Panc1 (cell line): ENCODE measurements at regions not wholly inside any gene's neighbourhood (a gene's known extent, or its start where the extent isn't known, plus 50 kb on each side); places are given as distances from the start of the nearest gene placed in this dataset.

Experiments used
- ATAC-seq: fragments of 200-7000 bp; cut with Tn5 transposase; 2 replicates; pipeline ENCODE4 v1.9.1; 2020; ENCODE audit warnings: mild to moderate bottlenecking, moderate library complexity
- BruUV-seq: library from RNA; stranded (reverse); fragments of 400-500 nt; replicated peaks from 2 replicates; lab custom pipeline; 2021; lab: Mats Ljungman, UMichigan
- CTCF ChIA-PET: fragments of 300-600 bp; sonication (Branson Sonifier 250); formaldehyde crosslinking; loops from one replicate; lab custom pipeline; 2022; ENCODE audit warnings: antibody characterized with exemption; lab: Charles Lee
- POLR2A ChIA-PET: fragments of 300-600 bp; sonication (Branson Sonifier 250); formaldehyde crosslinking; loops from one replicate; lab custom pipeline; 2022; ENCODE audit warnings: antibody characterized with exemption; lab: Charles Lee
- DNase-seq: peaks from one replicate; pipeline ENCODE4 v3.0.0-alpha.2; 2010; ENCODE audit warnings: low read depth, low spot score
- H3K27ac ChIP-seq: 2 replicates; pipeline ENCODE4 v1.5.1; 2011; ENCODE audit warnings: mild to moderate bottlenecking, low read length, inconsistent platforms
- H3K27me3 ChIP-seq: fragments of 200-500 bp; sonication (Bioruptor generic); 2 replicates; pipeline ENCODE4 v1.6.0; 2014; ENCODE audit warnings: low read length, inconsistent platforms; ENCODE audit not compliant: control insufficient read depth, insufficient read depth
- H3K36me3 ChIP-seq: fragments of 200-500 bp; sonication (Bioruptor generic); 2 replicates; pipeline ENCODE4 v1.5.1; 2014; ENCODE audit warnings: inconsistent platforms, mild to moderate bottlenecking, low read length, moderate library complexity; ENCODE audit not compliant: control insufficient read depth, insufficient read depth
- H3K4me1 ChIP-seq: 2 replicates; pipeline ENCODE4 v1.5.1; 2011; ENCODE audit warnings: inconsistent platforms, mild to moderate bottlenecking, low read length, moderate library complexity; ENCODE audit not compliant: control insufficient read depth, insufficient read depth
- H3K4me3 ChIP-seq, 2 experiments: 2 replicates each; pipeline ENCODE4 v1.5.1; 2011 to 2012; ENCODE audit warnings: low read depth in 2 of 2, low read length in 2 of 2, mild to moderate bottlenecking in 2 of 2, inconsistent platforms in 1 of 2, moderate library complexity in 1 of 2
- H3K9me3 ChIP-seq: fragments of 200-500 bp; sonication (Bioruptor generic); 2 replicates; pipeline ENCODE4 v1.5.1; 2014; ENCODE audit warnings: low read depth, mild to moderate bottlenecking, inconsistent platforms, low read length, moderate library complexity; ENCODE audit not compliant: control insufficient read depth, insufficient read depth
- POLR2AphosphoS5 ChIP-seq: IDR thresholded peaks from 2 replicates; pipeline ENCODE4 v1.6.1; 2012; ENCODE audit warnings: mild to moderate bottlenecking, low read depth, low read length, moderate library complexity
- SIN3A ChIP-seq: IDR thresholded peaks from 2 replicates; pipeline ENCODE4 v1.6.1; 2012; ENCODE audit warnings: low read depth, mild to moderate bottlenecking, low read length, moderate library complexity, borderline replicate concordance; ENCODE audit not compliant: insufficient read depth
- TCF7L2 ChIP-seq: IDR thresholded peaks from 2 replicates; pipeline ENCODE4 v1.6.1; 2011; ENCODE audit warnings: mild to moderate bottlenecking, low read depth, low read length, inconsistent platforms
- in situ Hi-C: cut with HindIII; loops from 2 replicates; pipeline ENCODE4 v1.10.0; 2016; ENCODE audit warnings: low sequenced_read_pairs, low pct_unique_long_range_greater_than_20kb
- intact Hi-C: fragments of 100-400 bp; cut with micrococcal nuclease; formaldehyde crosslinking; loops from one replicate; pipeline ENCODE4 v1.10.0; 2022; ENCODE audit not compliant: unreplicated experiment
- TF ChIP-seq, protein P1 (sequence below): fragments of 450-650 bp; IDR thresholded peaks from 2 replicates; pipeline ENCODE4 v1.5.1; 2017; ENCODE audit warnings: mild to moderate bottlenecking
- TF ChIP-seq, protein P2 (sequence below), 2 experiments: IDR thresholded peaks; 2 replicates each; pipeline ENCODE4 v1.6.1; 2011 to 2012; ENCODE audit warnings: low read depth in 2 of 2, control low read depth in 1 of 2, low read length in 1 of 2, mild to moderate bottlenecking in 1 of 2, moderate library complexity in 1 of 2; ENCODE audit not compliant: insufficient read depth in 1 of 2

DNA sequence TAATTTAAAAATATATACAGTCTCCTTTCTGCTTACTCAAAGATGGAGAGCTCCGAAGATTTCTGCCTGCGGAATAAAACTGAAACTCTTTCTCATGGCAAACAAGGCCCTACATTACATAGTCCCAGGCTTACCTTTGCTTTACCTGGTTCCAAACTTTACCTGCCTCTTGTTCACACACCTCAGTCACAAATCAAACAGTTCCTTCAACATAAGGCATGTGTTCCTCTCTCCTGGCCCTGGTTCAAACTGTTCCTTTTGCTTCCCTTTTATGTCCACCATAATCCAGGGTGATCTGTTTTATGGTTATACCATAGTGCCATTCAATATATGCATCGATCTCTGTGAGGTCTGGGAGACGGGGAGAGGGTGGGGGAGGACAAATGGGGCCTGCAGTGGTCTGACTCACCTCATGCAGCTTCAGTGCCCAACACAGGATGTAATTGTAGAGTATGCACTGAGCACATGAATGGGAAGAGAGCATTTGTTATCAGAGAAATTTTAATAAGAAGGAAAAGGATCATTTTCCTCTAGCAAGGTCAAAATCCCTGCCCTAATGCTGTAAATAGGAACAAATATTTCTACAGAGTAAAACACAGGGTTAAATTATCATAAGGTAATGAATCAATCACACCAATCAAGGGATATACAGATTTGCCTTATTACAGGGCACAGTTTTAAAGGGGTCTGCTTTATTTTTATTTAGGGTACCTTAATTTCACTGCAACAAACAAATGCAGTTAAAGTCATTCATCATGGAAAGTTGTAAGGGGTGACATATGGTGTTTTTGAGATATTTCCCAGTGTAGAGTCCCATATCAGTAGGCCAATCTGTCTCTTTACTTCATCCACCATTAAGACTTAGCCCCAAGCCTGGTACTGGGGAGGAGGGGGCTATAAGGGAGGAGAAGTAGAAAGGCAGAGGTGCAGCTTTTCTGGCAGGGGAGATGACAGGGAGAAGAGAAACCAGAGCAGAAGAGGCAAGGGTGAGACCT is 88.8 kb upstream of the PDE1C start:
- H3K27ac ChIP-seq = no peak overlapping the region

DNA sequence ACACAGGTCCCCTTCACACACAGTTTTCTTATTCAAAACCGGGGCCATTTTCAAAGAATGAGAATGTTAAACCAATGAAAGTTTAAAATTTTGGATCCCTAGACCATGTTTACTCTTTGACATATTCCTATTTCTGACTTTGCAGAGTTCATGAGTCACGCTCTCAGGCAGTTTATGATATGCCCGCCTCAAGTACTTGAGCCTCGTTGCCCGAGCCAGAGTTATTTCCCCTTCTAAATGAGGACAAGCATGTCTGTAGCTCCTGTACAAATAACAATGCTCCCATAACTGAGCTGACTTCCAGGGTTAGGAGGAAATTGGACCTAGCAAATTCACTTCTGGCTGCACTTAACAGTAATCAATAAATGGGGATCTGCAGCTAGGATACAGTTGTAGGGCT is 87.9 kb upstream of the PDE1C start:
- Histone ChIP-seq H3K36me3 (no peaks in the 10 kb centered on the region), H3K9me3 (no peaks in the 10 kb centered on the region), H3K4me1 (no peaks in the 10 kb centered on the region), H3K27ac (no peak overlapping the region), H3K4me3 (no peak overlapping the region), H3K27me3 (no peaks in the 10 kb centered on the region)
- ChIA-PET POLR2A (no interaction called here), CTCF (no interaction called here)
- BruUV-seq = no TSS peak
- in situ Hi-C loops = no loop called here
- TF ChIP-seq, protein P1, sequence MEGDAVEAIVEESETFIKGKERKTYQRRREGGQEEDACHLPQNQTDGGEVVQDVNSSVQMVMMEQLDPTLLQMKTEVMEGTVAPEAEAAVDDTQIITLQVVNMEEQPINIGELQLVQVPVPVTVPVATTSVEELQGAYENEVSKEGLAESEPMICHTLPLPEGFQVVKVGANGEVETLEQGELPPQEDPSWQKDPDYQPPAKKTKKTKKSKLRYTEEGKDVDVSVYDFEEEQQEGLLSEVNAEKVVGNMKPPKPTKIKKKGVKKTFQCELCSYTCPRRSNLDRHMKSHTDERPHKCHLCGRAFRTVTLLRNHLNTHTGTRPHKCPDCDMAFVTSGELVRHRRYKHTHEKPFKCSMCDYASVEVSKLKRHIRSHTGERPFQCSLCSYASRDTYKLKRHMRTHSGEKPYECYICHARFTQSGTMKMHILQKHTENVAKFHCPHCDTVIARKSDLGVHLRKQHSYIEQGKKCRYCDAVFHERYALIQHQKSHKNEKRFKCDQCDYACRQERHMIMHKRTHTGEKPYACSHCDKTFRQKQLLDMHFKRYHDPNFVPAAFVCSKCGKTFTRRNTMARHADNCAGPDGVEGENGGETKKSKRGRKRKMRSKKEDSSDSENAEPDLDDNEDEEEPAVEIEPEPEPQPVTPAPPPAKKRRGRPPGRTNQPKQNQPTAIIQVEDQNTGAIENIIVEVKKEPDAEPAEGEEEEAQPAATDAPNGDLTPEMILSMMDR = no peak
- TF ChIP-seq TCF7L2 = no peak
- TF ChIP-seq, protein P2, sequence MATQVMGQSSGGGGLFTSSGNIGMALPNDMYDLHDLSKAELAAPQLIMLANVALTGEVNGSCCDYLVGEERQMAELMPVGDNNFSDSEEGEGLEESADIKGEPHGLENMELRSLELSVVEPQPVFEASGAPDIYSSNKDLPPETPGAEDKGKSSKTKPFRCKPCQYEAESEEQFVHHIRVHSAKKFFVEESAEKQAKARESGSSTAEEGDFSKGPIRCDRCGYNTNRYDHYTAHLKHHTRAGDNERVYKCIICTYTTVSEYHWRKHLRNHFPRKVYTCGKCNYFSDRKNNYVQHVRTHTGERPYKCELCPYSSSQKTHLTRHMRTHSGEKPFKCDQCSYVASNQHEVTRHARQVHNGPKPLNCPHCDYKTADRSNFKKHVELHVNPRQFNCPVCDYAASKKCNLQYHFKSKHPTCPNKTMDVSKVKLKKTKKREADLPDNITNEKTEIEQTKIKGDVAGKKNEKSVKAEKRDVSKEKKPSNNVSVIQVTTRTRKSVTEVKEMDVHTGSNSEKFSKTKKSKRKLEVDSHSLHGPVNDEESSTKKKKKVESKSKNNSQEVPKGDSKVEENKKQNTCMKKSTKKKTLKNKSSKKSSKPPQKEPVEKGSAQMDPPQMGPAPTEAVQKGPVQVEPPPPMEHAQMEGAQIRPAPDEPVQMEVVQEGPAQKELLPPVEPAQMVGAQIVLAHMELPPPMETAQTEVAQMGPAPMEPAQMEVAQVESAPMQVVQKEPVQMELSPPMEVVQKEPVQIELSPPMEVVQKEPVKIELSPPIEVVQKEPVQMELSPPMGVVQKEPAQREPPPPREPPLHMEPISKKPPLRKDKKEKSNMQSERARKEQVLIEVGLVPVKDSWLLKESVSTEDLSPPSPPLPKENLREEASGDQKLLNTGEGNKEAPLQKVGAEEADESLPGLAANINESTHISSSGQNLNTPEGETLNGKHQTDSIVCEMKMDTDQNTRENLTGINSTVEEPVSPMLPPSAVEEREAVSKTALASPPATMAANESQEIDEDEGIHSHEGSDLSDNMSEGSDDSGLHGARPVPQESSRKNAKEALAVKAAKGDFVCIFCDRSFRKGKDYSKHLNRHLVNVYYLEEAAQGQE (IDR thresholded peaks at IDR 0.05; ENCODE audit: insufficient read depth in 1 of 2, low read depth in 2 of 2, low read length in 1 of 2) = no peak
- no peak for TF ChIP-seq SIN3A
- TF ChIP-seq POLR2AphosphoS5 = no peak
- ATAC-seq (no peak), DNase-seq (no peak)
- intact Hi-C loops = no loop called here

More for the DNA sequence above, 88.8 kb upstream of the PDE1C start:
- Histone ChIP-seq H3K4me3 (no peak overlapping the region), H3K4me1 (no peaks in the 10 kb centered on the region), H3K36me3 (no peaks in the 10 kb centered on the region), H3K27me3 (no peaks in the 10 kb centered on the region), H3K9me3 (no peaks in the 10 kb centered on the region)
- in situ Hi-C loops (no loop called here), intact Hi-C loops (no loop called here)
- DNase-seq (no peak), ATAC-seq (no peak)
- no TSS peak for BruUV-seq
- CTCF ChIA-PET = no interaction called here
- POLR2A ChIA-PET = no interaction called here
- no peak for TF ChIP-seq POLR2AphosphoS5
- TF ChIP-seq, protein P1 = no peak
- TF ChIP-seq SIN3A = no peak
- no peak for TF ChIP-seq TCF7L2
- TF ChIP-seq, protein P2 (IDR thresholded peaks at IDR 0.05; ENCODE audit: insufficient read depth in 1 of 2, low read depth in 2 of 2, low read length in 1 of 2) = no peak
